ENCODE measurements at regions not wholly inside any gene's neighbourhood (a gene's known extent, or its start where the extent isn't known, plus 50 kb on each side); places are given as distances from the start of the nearest gene placed in this dataset.
"Not testable (repeated sequence)": the region's sequence is repeated elsewhere in the genome, so short reads cannot be mapped to it uniquely, and the experiment has no call there.

- no peak for DNase-seq
Measured at GRCh38 chr10:120760253-120760652, 90.9 kb upstream of the WDR11 start.

GRCh38 chr10:120761951-120762350 is 89.2 kb upstream of the WDR11 start:
- DNase-seq: no peak

GRCh38 chr10:120765226-120765803 is 85.8 kb upstream of the WDR11 start:
- DNase-seq: no peak

GRCh38 chr10:120768227-120768626 is 82.9 kb upstream of the WDR11 start:
- DNase-seq: no peak

- DNase-seq: no peak
Measured at GRCh38 chr10:120770496-120770895, 80.7 kb upstream of the WDR11 start.

- no peak for DNase-seq
Measured at GRCh38 chr10:120776442-120776841, 74.7 kb upstream of the WDR11 start.

GRCh38 chr10:120782336-120782735 is 68.8 kb upstream of the WDR11 start:
- no peak for DNase-seq

- no peak for DNase-seq
Measured at GRCh38 chr10:120783098-120783497, 68.1 kb upstream of the WDR11 start.

GRCh38 chr10:120783867-120784266 is 67.3 kb upstream of the WDR11 start:
- DNase-seq: no peak

GRCh38 chr10:120788771-120789170 is 62.4 kb upstream of the WDR11 start:
- DNase-seq: no peak

- DNase-seq: no peak
Measured at GRCh38 chr10:120789303-120790203, 61.6 kb upstream of the WDR11 start.

GRCh38 chr10:120791316-120791715 is 59.8 kb upstream of the WDR11 start:
- DNase-seq: no peak

- DNase-seq: no peak
Measured at GRCh38 chr10:120793088-120793487, 58.1 kb upstream of the WDR11 start.

- DNase-seq: no peak
Measured at GRCh38 chr10:120794390-120794789, 56.8 kb upstream of the WDR11 start.

GRCh38 chr10:120798276-120798675 is 52.9 kb upstream of the WDR11 start:
- DNase-seq: not testable (repeated sequence)

- no peak for DNase-seq
Measured at GRCh38 chr10:120799849-120800248, 51.3 kb upstream of the WDR11 start.

GRCh38 chr10:120800528-120801323 is 50.4 kb upstream of the WDR11 start:
- DNase-seq: no peak
